CD4-positive, CD25-positive, alpha-beta regulatory T cell (primary cell): ENCODE measurements at regions not wholly inside any gene's neighbourhood (a gene's known extent, or its start where the extent isn't known, plus 50 kb on each side); places are given as distances from the start of the nearest gene placed in this dataset.

ENCODE experiments used
- ATAC-seq, 2 donors: fragments of 150-1000 bp; cut with Tn5 transposase; one replicate each; pipeline ENCODE4 v1.10.0; 2021; ENCODE audit warnings: low read depth in 2 of 2, moderate number of reproducible peaks in 2 of 2, moderate library complexity in 1 of 2
- DNase-seq, 3 donors: peaks; one replicate each; pipeline versions ENCODE4 v3.0.0 to v3.0.0-alpha.2; 2012 to 2022; ENCODE audit warnings: mixed read lengths in 1 of 3
- H3K27ac ChIP-seq: one replicate; pipeline ENCODE4 v1.7.0; 2013; ENCODE audit warnings: mild to moderate bottlenecking, low read length; ENCODE audit not compliant: insufficient read depth, poor library complexity, severe bottlenecking
- H3K27me3 ChIP-seq: one replicate; pipeline ENCODE4 v1.7.0; 2013; ENCODE audit warnings: low read length; ENCODE audit not compliant: control insufficient read depth, insufficient read depth
- H3K36me3 ChIP-seq: one replicate; pipeline ENCODE4 v1.7.0; 2013; ENCODE audit warnings: mild to moderate bottlenecking, low read length, moderate library complexity; ENCODE audit not compliant: control insufficient read depth, insufficient read depth
- H3K4me1 ChIP-seq: 2 replicates; pipeline ENCODE4 v1.7.0; 2013; ENCODE audit warnings: mild to moderate bottlenecking, low read length; ENCODE audit not compliant: insufficient read depth, control insufficient read depth, poor library complexity, severe bottlenecking
- H3K4me3 ChIP-seq: one replicate; pipeline ENCODE4 v1.7.0; 2013; ENCODE audit warnings: low read depth, mild to moderate bottlenecking, low read length, moderate library complexity
- H3K9me3 ChIP-seq, 2 experiments: 1 replicate in 1 of 2; 2 replicates in 1 of 2; pipeline ENCODE4 v1.7.0; 2013; ENCODE audit warnings: low read length in 2 of 2, mild to moderate bottlenecking in 1 of 2, moderate library complexity in 1 of 2; ENCODE audit not compliant: control insufficient read depth in 2 of 2
- H3K27ac Mint-ChIP-seq, 3 donors: one replicate each; pipeline ENCODE4 v1.8.0; 2020 to 2022; ENCODE audit warnings: mild to moderate bottlenecking in 3 of 3, mixed read lengths in 3 of 3, moderate library complexity in 2 of 3
- H3K27me3 Mint-ChIP-seq: one replicate; pipeline ENCODE4 v1.8.0; 2022; ENCODE audit warnings: mild to moderate bottlenecking, mixed read lengths
- H3K36me3 Mint-ChIP-seq: one replicate; pipeline ENCODE4 v1.8.0; 2020; ENCODE audit warnings: mixed read lengths
- H3K4me1 Mint-ChIP-seq, 4 donors: one replicate each; pipeline ENCODE4 v1.8.0; 2020 to 2022; ENCODE audit warnings: mixed read lengths in 4 of 4, mild to moderate bottlenecking in 1 of 4
- H3K4me3 Mint-ChIP-seq, 4 donors: one replicate each; pipeline ENCODE4 v1.8.0; 2020 to 2022; ENCODE audit warnings: mild to moderate bottlenecking in 4 of 4, mixed read lengths in 4 of 4, moderate library complexity in 3 of 4
- H3K9me3 Mint-ChIP-seq, 7 donors: one replicate each; pipeline ENCODE4 v1.8.0; 2020 to 2022; ENCODE audit warnings: mixed read lengths in 7 of 7, mild to moderate bottlenecking in 3 of 7, moderate library complexity in 2 of 7

DNA sequence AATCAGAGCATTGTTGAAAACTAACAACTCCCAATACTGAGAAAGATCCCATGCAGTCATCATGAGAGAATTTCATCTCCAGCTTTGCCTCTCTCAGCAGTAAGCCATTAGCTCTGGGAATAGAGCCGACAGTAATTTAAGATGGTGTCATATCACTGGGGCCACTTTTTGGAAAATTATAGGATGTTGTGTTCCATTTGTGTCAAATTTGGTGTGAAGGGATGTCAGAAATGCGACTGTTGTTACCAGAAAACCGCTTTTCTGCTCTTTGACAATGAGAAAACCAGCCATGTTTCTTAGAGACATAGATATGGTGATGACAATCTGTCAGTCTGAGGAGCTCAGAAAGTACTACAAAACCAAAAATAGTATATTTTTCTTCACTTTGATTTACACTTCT, 106.3 kb upstream of the KHDRBS2 start:
- Mint-ChIP-seq H3K36me3 (no peaks in the 10 kb centered on the region), H3K9me3 (peaks cover 0 to 40% (median 14%) of the 10 kb centered on the region in 7 donors), H3K27ac (no peak overlapping the region), H3K4me1 (no peaks in the 10 kb centered on the region), H3K27me3 (no peaks in the 10 kb centered on the region), H3K4me3 (no peak overlapping the region)
- H3K4me3 ChIP-seq: no peak overlapping the region
- ATAC-seq (no peak), DNase-seq (no peak)
- no peaks in the 10 kb centered on the region for H3K4me1 ChIP-seq
- peaks cover 0 to 2% of the 10 kb centered on the region in 2 experiments for H3K9me3 ChIP-seq
- H3K27me3 ChIP-seq: no peaks in the 10 kb centered on the region
- no peaks in the 10 kb centered on the region for H3K36me3 ChIP-seq
- H3K27ac ChIP-seq: no peak overlapping the region

DNA sequence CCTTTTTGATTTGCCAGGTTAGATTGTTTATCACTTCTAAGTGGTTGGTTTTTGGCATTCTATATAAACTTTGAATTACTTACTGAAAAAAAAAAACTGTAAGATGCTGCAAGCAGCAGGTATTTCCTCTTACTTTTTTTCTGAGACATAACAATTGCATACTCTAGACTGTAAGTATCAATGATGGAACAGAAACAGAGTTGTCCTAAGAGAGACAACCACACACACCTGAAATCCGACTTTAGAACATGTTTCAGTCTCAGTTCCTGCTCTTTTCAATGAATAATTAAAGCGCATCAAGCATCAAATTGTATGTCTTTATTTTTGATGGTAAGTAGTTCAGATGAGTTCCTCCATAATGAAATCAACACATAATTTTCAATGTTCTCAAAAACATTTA, 105.3 kb upstream of the KHDRBS2 start:
- Mint-ChIP-seq H3K4me3 (no peak overlapping the region), H3K27me3 (no peaks in the 10 kb centered on the region), H3K36me3 (no peaks in the 10 kb centered on the region), H3K4me1 (no peaks in the 10 kb centered on the region), H3K27ac (no peak overlapping the region), H3K9me3 (peaks cover 0 to 36% (median 10%) of the 10 kb centered on the region in 7 donors)
- Histone ChIP-seq H3K4me3 (no peak overlapping the region), H3K27ac (no peak overlapping the region), H3K4me1 (no peaks in the 10 kb centered on the region), H3K9me3 (peaks cover 0 to 2% of the 10 kb centered on the region in 2 experiments), H3K36me3 (no peaks in the 10 kb centered on the region), H3K27me3 (no peaks in the 10 kb centered on the region)
- ATAC-seq: no peak
- no peak for DNase-seq

DNA sequence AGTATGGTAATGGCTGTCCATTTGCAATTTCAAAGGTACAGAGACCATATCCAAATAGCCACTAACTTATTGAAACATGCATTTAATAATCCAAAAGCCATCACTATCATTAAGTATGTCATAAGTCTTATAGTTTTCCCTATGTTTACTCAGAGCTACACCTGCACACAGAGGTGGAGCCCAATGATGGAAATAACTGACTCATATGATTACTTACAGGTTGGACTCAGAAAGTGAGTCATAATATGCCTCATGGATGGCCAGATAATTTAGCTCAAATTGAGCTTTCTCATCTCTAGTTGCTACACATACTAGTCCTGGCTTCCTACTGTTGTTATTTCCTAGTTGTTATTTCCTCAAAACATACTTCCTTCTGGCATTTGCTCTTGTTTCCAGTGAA, 104.4 kb upstream of the KHDRBS2 start:
- no peak overlapping the region for H3K4me3 ChIP-seq
- no peaks in the 10 kb centered on the region for H3K36me3 ChIP-seq
- no peak for ATAC-seq
- no peak overlapping the region for H3K27ac ChIP-seq
- H3K27me3 ChIP-seq: no peaks in the 10 kb centered on the region
- Mint-ChIP-seq H3K9me3 (peaks cover 0 to 40% (median 10%) of the 10 kb centered on the region in 7 donors), H3K4me3 (no peak overlapping the region), H3K27me3 (no peaks in the 10 kb centered on the region), H3K36me3 (no peaks in the 10 kb centered on the region), H3K4me1 (no peaks in the 10 kb centered on the region), H3K27ac (no peak overlapping the region)
- no peaks in the 10 kb centered on the region for H3K4me1 ChIP-seq
- no peak for DNase-seq
- H3K9me3 ChIP-seq: peaks cover 0 to 7% of the 10 kb centered on the region in 2 experiments

DNA sequence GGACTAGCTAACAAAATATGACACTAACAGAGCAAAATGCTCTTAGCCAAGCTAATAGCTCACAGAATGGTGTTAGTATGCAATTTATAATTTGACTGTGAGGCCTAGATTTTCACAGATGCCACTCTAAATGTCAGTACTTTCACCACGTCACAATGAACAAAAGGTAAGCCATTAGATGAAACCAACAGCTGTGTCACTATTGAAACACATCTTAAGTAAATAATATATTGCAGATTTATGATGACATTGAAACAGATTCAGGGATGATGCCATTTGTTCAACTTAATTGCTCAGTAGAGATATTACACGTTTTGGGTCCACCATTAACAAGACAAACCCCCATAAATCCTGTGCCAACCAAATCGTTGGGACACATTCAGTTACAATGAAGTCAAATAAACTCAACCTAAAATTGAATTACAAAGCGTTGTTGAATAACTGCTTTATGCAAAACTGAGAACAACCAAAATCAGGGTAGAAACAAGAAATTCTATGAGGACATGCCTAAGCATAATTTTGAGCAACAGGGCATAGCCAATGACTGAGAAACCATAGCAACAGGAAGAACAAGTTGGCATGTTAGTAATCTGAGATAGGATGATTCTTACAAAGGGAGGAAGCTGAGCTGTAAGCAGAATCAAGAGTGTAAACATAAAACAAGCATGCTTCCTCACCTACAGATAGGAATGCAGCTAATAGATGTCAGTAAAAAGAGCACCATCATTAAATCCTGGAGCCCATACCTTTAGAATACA, 85.6 kb upstream of the KHDRBS2 start:
- H3K9me3 ChIP-seq: no peaks in the 10 kb centered on the region
- no peak for DNase-seq
- no peak overlapping the region for H3K27ac ChIP-seq
- H3K4me1 ChIP-seq: no peaks in the 10 kb centered on the region
- H3K4me1 Mint-ChIP-seq: no peaks in the 10 kb centered on the region
- no peaks in the 10 kb centered on the region for H3K36me3 ChIP-seq
- H3K27me3 Mint-ChIP-seq: no peaks in the 10 kb centered on the region
- no peaks in the 10 kb centered on the region for H3K27me3 ChIP-seq
- H3K36me3 Mint-ChIP-seq: no peaks in the 10 kb centered on the region
- no peak overlapping the region for H3K4me3 Mint-ChIP-seq
- peaks cover 0 to 24% (median 6%) of the 10 kb centered on the region in 7 donors for H3K9me3 Mint-ChIP-seq
- H3K4me3 ChIP-seq: no peak overlapping the region
- no peak overlapping the region for H3K27ac Mint-ChIP-seq
- no peak for ATAC-seq

DNA sequence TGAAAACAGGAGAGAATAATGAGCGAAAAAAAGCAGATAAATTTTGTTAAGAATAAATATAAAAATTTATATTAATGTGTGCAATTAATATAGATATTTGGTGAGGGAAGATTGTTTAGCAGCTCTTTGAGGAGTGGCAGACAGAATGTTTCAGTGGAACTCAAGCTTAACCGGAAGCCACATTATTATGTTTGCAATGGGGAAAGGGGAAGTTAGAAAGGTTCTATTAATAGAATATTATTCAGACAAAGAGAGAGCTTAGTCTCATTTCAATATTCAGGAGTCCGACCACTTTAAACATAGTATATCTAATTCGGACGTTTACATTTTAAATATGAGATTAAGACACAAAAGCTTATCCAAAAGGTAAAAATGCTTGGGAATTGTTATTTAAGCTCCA, 81.6 kb upstream of the KHDRBS2 start:
- Histone ChIP-seq H3K9me3 (no peaks in the 10 kb centered on the region), H3K27me3 (no peaks in the 10 kb centered on the region), H3K4me1 (no peaks in the 10 kb centered on the region), H3K27ac (no peak overlapping the region), H3K4me3 (no peak overlapping the region), H3K36me3 (no peaks in the 10 kb centered on the region)
- ATAC-seq: no peak
- no peak for DNase-seq
- no peaks in the 10 kb centered on the region for H3K4me1 Mint-ChIP-seq
- H3K9me3 Mint-ChIP-seq: peaks cover 0 to 10% (median 8%) of the 10 kb centered on the region in 7 donors
- no peak overlapping the region for H3K4me3 Mint-ChIP-seq
- H3K27ac Mint-ChIP-seq: no peak overlapping the region
- H3K36me3 Mint-ChIP-seq: no peaks in the 10 kb centered on the region
- H3K27me3 Mint-ChIP-seq: no peaks in the 10 kb centered on the region

DNA sequence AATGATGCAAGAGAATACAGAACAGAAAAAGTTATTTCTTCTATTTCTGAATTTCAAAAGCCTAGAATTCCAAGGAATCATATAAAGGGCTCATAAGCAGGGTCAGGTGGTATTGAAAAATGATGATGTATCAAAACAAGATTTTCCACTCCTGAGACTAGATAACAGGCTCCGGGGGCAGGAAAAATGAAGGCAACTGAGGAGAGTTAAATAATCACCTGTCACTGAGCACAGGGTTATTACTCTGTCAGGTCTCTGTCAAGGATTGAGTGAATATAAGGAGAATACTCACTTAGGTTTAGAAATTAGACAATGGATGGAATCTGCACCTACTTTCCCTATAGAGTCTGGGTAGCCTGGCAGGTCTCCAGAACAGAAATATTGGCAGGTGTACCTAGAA, 76.1 kb upstream of the KHDRBS2 start:
- no peaks in the 10 kb centered on the region for H3K9me3 ChIP-seq
- H3K4me3 ChIP-seq: no peak overlapping the region
- no peak overlapping the region for H3K27ac ChIP-seq
- no peak overlapping the region for H3K27ac Mint-ChIP-seq
- ATAC-seq (no peak), DNase-seq (no peak)
- H3K27me3 Mint-ChIP-seq: no peaks in the 10 kb centered on the region
- no peaks in the 10 kb centered on the region for H3K4me1 Mint-ChIP-seq
- H3K4me3 Mint-ChIP-seq: no peak overlapping the region
- no peaks in the 10 kb centered on the region for H3K4me1 ChIP-seq
- H3K27me3 ChIP-seq: no peaks in the 10 kb centered on the region
- no peaks in the 10 kb centered on the region for H3K36me3 ChIP-seq
- no peaks in the 10 kb centered on the region for H3K36me3 Mint-ChIP-seq
- peaks cover 0 to 17% (median 11%) of the 10 kb centered on the region in 7 donors for H3K9me3 Mint-ChIP-seq

DNA sequence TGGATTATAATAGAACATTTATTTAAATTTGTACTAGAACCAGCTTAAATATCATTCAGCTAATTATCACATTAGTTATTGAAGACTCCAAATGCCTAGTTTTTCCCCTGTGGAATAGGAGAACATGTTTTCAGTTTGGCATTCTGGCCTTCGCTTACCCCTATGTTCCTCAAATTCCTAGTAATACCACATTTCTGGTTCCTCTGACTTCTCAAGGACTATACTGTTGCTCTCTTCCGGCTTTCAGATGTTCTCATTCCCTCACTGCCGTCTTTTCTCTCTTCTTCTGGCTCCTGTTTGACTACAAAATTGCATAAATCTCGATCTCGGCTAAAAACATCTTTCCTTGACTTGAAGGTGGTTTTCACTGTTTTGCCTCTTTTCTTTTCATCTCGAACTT, 71.8 kb upstream of the KHDRBS2 start:
- Histone ChIP-seq H3K9me3 (no peaks in the 10 kb centered on the region), H3K4me1 (no peaks in the 10 kb centered on the region), H3K27ac (no peak overlapping the region), H3K36me3 (no peaks in the 10 kb centered on the region), H3K4me3 (no peak overlapping the region), H3K27me3 (no peaks in the 10 kb centered on the region)
- H3K4me3 Mint-ChIP-seq: no peak overlapping the region
- DNase-seq (no peak), ATAC-seq (no peak)
- H3K9me3 Mint-ChIP-seq: peaks cover 2 to 15% (median 7%) of the 10 kb centered on the region in 7 donors
- no peak overlapping the region for H3K27ac Mint-ChIP-seq
- no peaks in the 10 kb centered on the region for H3K36me3 Mint-ChIP-seq
- H3K4me1 Mint-ChIP-seq: no peaks in the 10 kb centered on the region
- no peaks in the 10 kb centered on the region for H3K27me3 Mint-ChIP-seq

DNA sequence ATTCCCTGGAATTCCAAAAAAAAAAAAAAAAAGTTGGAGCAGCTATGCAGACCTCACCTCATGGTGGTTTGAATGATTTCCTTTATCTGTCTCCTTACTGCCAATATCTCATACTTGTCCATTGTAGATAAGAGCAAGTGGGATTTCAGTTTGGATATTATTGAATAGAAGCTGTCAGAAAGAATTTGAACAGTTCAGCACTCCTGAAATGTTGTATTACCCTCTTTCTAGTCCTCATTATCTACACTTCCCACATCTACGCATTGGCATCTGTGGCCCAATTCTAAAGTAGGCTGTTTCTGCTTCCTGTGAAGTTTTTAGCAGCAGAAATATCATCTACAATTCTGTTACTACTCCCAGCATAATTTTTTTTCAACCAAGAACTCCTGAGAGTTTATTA, 68.2 kb upstream of the KHDRBS2 start:
- no peak overlapping the region for H3K4me3 Mint-ChIP-seq
- peaks cover 0 to 1% of the 10 kb centered on the region in 2 experiments for H3K9me3 ChIP-seq
- H3K4me1 Mint-ChIP-seq: no peaks in the 10 kb centered on the region
- H3K4me1 ChIP-seq: no peaks in the 10 kb centered on the region
- H3K4me3 ChIP-seq: no peak overlapping the region
- no peak overlapping the region for H3K27ac Mint-ChIP-seq
- H3K36me3 Mint-ChIP-seq: no peaks in the 10 kb centered on the region
- H3K27ac ChIP-seq: no peak overlapping the region
- peaks cover 0 to 8% (median 4%) of the 10 kb centered on the region in 7 donors for H3K9me3 Mint-ChIP-seq
- ATAC-seq (no peak), DNase-seq (no peak)
- H3K27me3 Mint-ChIP-seq: no peaks in the 10 kb centered on the region
- no peaks in the 10 kb centered on the region for H3K36me3 ChIP-seq
- no peaks in the 10 kb centered on the region for H3K27me3 ChIP-seq
